H1 (cell line): ENCODE measurements at regions not wholly inside any gene's neighbourhood (a gene's known extent, or its start where the extent isn't known, plus 50 kb on each side); places are given as distances from the start of the nearest gene placed in this dataset.

ENCODE experiments used
- CTCF ChIA-PET: fragments of 300-600 bp; sonication (Branson Sonifier 250); formaldehyde crosslinking; loops from one replicate; lab custom pipeline; 2021; ENCODE audit not compliant: partially characterized antibody; lab: Charles Lee
- POLR2A ChIA-PET: fragments of 300-600 bp; sonication (Branson Sonifier 250); formaldehyde crosslinking; loops from one replicate; lab custom pipeline; 2021; ENCODE audit warnings: inconsistent platforms; ENCODE audit not compliant: partially characterized antibody; lab: Charles Lee
- DNase-seq, 2 experiments: peaks; one replicate each; pipeline versions ENCODE4 v3.0.0 to v3.0.0-alpha.2; 2010 to 2022; ENCODE audit warnings: low spot score in 2 of 2, low read depth in 1 of 2, mixed read lengths in 1 of 2
- FAIRE-seq: peaks from 2 replicates; lab custom pipeline; 2011; peaks lifted over from hg19 to GRCh38; lab: Jason Lieb, UNC
- H2AFZ ChIP-seq: 2 replicates; pipeline ENCODE4 v1.8.1; 2012; ENCODE audit warnings: low read length, inconsistent platforms
- H2AK5ac ChIP-seq: 2 replicates; pipeline ENCODE4 v1.6.1; 2013; ENCODE audit warnings: low read depth, low read length
- H2BK120ac ChIP-seq: replicated peaks from 2 replicates; pipeline ENCODE3; 2013; ENCODE audit warnings: low read depth, low read length, inconsistent platforms
- H2BK12ac ChIP-seq: 2 replicates; pipeline ENCODE4 v1.6.1; 2013; ENCODE audit warnings: low read depth, low read length
- H2BK15ac ChIP-seq: 2 replicates; pipeline ENCODE4 v1.6.1; 2013; ENCODE audit warnings: low read length
- H2BK20ac ChIP-seq: 2 replicates; pipeline ENCODE4 v1.6.1; 2013; ENCODE audit warnings: low read length
- H2BK5ac ChIP-seq: 2 replicates; pipeline ENCODE4 v1.6.1; 2013; ENCODE audit warnings: low read depth, low read length
- H3K14ac ChIP-seq: 2 replicates; pipeline ENCODE4 v1.6.1; 2013; ENCODE audit warnings: inconsistent platforms; ENCODE audit not compliant: insufficient read length
- H3K18ac ChIP-seq: 2 replicates; pipeline ENCODE4 v1.6.1; 2013; ENCODE audit warnings: low read length; ENCODE audit errors: extremely low read depth
- H3K23ac ChIP-seq: 2 replicates; pipeline ENCODE4 v1.6.1; 2013; ENCODE audit warnings: inconsistent platforms; ENCODE audit not compliant: insufficient read length
- H3K23me2 ChIP-seq: 2 replicates; pipeline ENCODE4 v1.6.1; 2013; ENCODE audit warnings: low read depth, low read length
- H3K27ac ChIP-seq: 2 replicates; pipeline ENCODE4 v1.6.1; 2011; ENCODE audit warnings: low read depth, low read length, inconsistent platforms
- H3K27me3 ChIP-seq, 4 experiments: replicated peaks in 1 of 4; 1 replicate in 1 of 4; 2 replicates in 3 of 4; pipeline versions ENCODE4 v1.6.1 to v1.8.1; 2011 to 2013; ENCODE audit warnings: low read length in 3 of 4, mild to moderate bottlenecking in 3 of 4, inconsistent platforms in 2 of 4, mixed read lengths in 2 of 4, moderate library complexity in 1 of 4; ENCODE audit not compliant: control insufficient read depth in 3 of 4, insufficient read depth in 3 of 4; ENCODE audit errors: extremely low read depth in 1 of 4
- H3K36me3 ChIP-seq, 4 experiments: 2 replicates each; pipeline versions ENCODE4 v1.6.1 to v1.8.1; 2011 to 2013; ENCODE audit warnings: mild to moderate bottlenecking in 4 of 4, low read length in 3 of 4, moderate library complexity in 2 of 4, control low read depth in 1 of 4, inconsistent platforms in 1 of 4; ENCODE audit not compliant: insufficient read depth in 4 of 4, control insufficient read depth in 2 of 4
- H3K4ac ChIP-seq: replicated peaks from 2 replicates; pipeline ENCODE3; 2013; ENCODE audit warnings: low read length, low read depth, mixed read lengths, inconsistent platforms; ENCODE audit not compliant: insufficient read length
- H3K4me1 ChIP-seq, 4 experiments: replicated peaks in 1 of 4; 1 replicate in 1 of 4; 2 replicates in 3 of 4; pipeline versions ENCODE4 v1.6.1 to v1.8.1; 2011 to 2013; ENCODE audit warnings: low read length in 3 of 4, inconsistent platforms in 2 of 4, mixed read lengths in 1 of 4; ENCODE audit not compliant: insufficient read depth in 4 of 4, control insufficient read depth in 3 of 4
- H3K4me2 ChIP-seq, 2 experiments: 2 replicates each; pipeline versions ENCODE4 v1.6.1 to v1.8.1; 2011 to 2013; ENCODE audit warnings: low read depth in 2 of 2, low read length in 2 of 2, control low read depth in 1 of 2, inconsistent platforms in 1 of 2, mild to moderate bottlenecking in 1 of 2; ENCODE audit not compliant: insufficient read depth in 1 of 2
- H3K4me3 ChIP-seq, 4 experiments: fragments of 200-600, 300-600 bp in 1 of 4; sonication (generic), shearing (Covaris generic), sonication (Bioruptor Twin) in 1 of 4; 2 replicates each; pipeline versions ENCODE4 v1.5.1 to v1.8.1; 2011 to 2016; ENCODE audit warnings: low read length in 4 of 4, low read depth in 3 of 4, control low read depth in 2 of 4, inconsistent platforms in 2 of 4, mild to moderate bottlenecking in 2 of 4, mixed read lengths in 1 of 4, moderate library complexity in 1 of 4; ENCODE audit not compliant: insufficient read depth in 2 of 4; ENCODE audit errors: extremely low read depth in 1 of 4
- H3K56ac ChIP-seq: replicated peaks from 2 replicates; pipeline ENCODE3; 2013; ENCODE audit warnings: low read depth, mild to moderate bottlenecking, mixed read lengths, low read length, inconsistent platforms; ENCODE audit not compliant: insufficient read length
- H3K79me1 ChIP-seq: 2 replicates; pipeline ENCODE4 v1.6.1; 2013; ENCODE audit warnings: low read depth, low read length, control low read depth
- H3K79me2 ChIP-seq, 2 experiments: 2 replicates each; pipeline versions ENCODE4 v1.6.1 to v1.8.1; 2012 to 2013; ENCODE audit warnings: low read length in 2 of 2, mild to moderate bottlenecking in 2 of 2, inconsistent platforms in 1 of 2; ENCODE audit not compliant: insufficient read depth in 2 of 2, control insufficient read depth in 1 of 2
- H3K9ac ChIP-seq, 4 experiments: replicated peaks in 1 of 4; 1 replicate in 1 of 4; 2 replicates in 3 of 4; pipeline versions ENCODE4 v1.6.1 to v1.8.1; 2011 to 2013; ENCODE audit warnings: low read depth in 3 of 4, low read length in 3 of 4, control low read depth in 2 of 4, mild to moderate bottlenecking in 2 of 4, moderate library complexity in 2 of 4, inconsistent platforms in 1 of 4; ENCODE audit errors: extremely low read depth in 1 of 4
- H3K9me3 ChIP-seq, 2 experiments: 2 replicates each; pipeline versions ENCODE4 v1.6.1 to v1.8.1; 2012 to 2013; ENCODE audit warnings: mild to moderate bottlenecking in 2 of 2, moderate library complexity in 2 of 2, control low read depth in 1 of 2, inconsistent platforms in 1 of 2, low read depth in 1 of 2, low read length in 1 of 2, mixed read lengths in 1 of 2; ENCODE audit not compliant: insufficient read depth in 2 of 2
- H4K20me1 ChIP-seq, 2 experiments: replicated peaks in 1 of 2; 2 replicates each; pipeline versions ENCODE3 to v1.8.1; 2011 to 2013; ENCODE audit warnings: inconsistent platforms in 2 of 2, low read length in 2 of 2, mild to moderate bottlenecking in 1 of 2; ENCODE audit not compliant: insufficient read depth in 2 of 2, control insufficient read depth in 1 of 2
- H4K5ac ChIP-seq: 2 replicates; pipeline ENCODE4 v1.6.1; 2013; ENCODE audit warnings: low read length, low read depth, mixed read lengths, inconsistent platforms; ENCODE audit not compliant: insufficient read length
- H4K8ac ChIP-seq: 2 replicates; pipeline ENCODE4 v1.8.0; 2013; ENCODE audit warnings: mild to moderate bottlenecking, moderate library complexity, low read length, inconsistent platforms; ENCODE audit not compliant: insufficient read depth; ENCODE audit errors: extremely low read depth
- H4K91ac ChIP-seq: replicated peaks from 2 replicates; pipeline ENCODE3; 2013; ENCODE audit warnings: low read length, mixed read lengths, inconsistent platforms; ENCODE audit not compliant: insufficient read length
- ATF3 ChIP-seq: IDR thresholded peaks from 2 replicates; pipeline ENCODE4 v1.6.1; 2011; ENCODE audit warnings: low read depth, mild to moderate bottlenecking, low read length; ENCODE audit not compliant: insufficient read depth
- RNF2 ChIP-seq: fragments of 200-900, 300-1000 bp; sonication (generic); IDR thresholded peaks from 2 replicates; pipeline ENCODE4 v1.7.1; 2016; ENCODE audit warnings: borderline replicate concordance, low read depth, mild to moderate bottlenecking, antibody characterized with exemption, low read length; ENCODE audit not compliant: poor library complexity, severe bottlenecking; ENCODE audit errors: missing control alignments
- SIN3A ChIP-seq, 2 experiments: IDR thresholded peaks in 1 of 2; conservative IDR thresholded peaks in 1 of 2; 2 replicates each; pipeline ENCODE4 v1.6.1; 2011 to 2012; ENCODE audit warnings: low read length in 2 of 2, improper control_type of control experiment in 1 of 2, low read depth in 1 of 2, mild to moderate bottlenecking in 1 of 2
- WGBS, 2 experiments: shearing (Covaris generic) in 1 of 2; methylation state at CpG; one replicate each; pipeline versions ENCODE4 v1.1.6 to v1.1.7; 2013 to 2015; ENCODE audit warnings: low lambda C conversion rate in 2 of 2, mixed read lengths in 2 of 2, inconsistent platforms in 1 of 2, low coverage in 1 of 2, missing lambda C conversion rate in 1 of 2; ENCODE audit not compliant: insufficient replicate concordance in 2 of 2, insufficient coverage in 1 of 2, insufficient read length in 1 of 2; ENCODE audit errors: extremely low coverage in 1 of 2, missing lambda C conversion rate in 1 of 2; 5-methylcytosine and 5-hydroxymethylcytosine counted together

- 92% methylated on average over 3 of the region's 3 CpGs; no CpG with 5 or more reads in 1 of the 2 experiments for WGBS, 2 experiments
- no peak for DNase-seq
- H3K9ac ChIP-seq = no peak overlapping the region
- no peaks in the 10 kb centered on the region for H4K20me1 ChIP-seq
- ChIA-PET POLR2A (no interaction called here), CTCF (interaction anchor here (0.7 to 1.3 kb wide), 2 partner anchors 9 to 19 kb away, joined by 3 to 5 read pairs; no protein-coding TSS in a partner anchor)
- no peak overlapping the region for H3K56ac ChIP-seq
- H4K5ac ChIP-seq = no peak overlapping the region
- H3K9me3 ChIP-seq = peaks cover 0 to 2% of the 10 kb centered on the region in 2 experiments; a peak in 1 of 4 replicates
- H2BK20ac ChIP-seq = no peak overlapping the region
- no peak overlapping the region for H2BK12ac ChIP-seq
- no peak overlapping the region for H3K4me3 ChIP-seq
- H4K8ac ChIP-seq = no peak overlapping the region
- no peaks in the 10 kb centered on the region; a peak in 1 of 7 replicates for H3K27me3 ChIP-seq
- H3K23me2 ChIP-seq = no peaks in the 10 kb centered on the region
- H2AK5ac ChIP-seq = no peak overlapping the region
- no peak for TF ChIP-seq ATF3
- TF ChIP-seq RNF2 = no peak
- TF ChIP-seq SIN3A (conservative IDR thresholded peaks at IDR 0.05 in 1 of 2, IDR thresholded peaks at IDR 0.05 in 1 of 2; ENCODE audit: low read depth in 1 of 2, low read length in 2 of 2) = no peak
- H2AFZ ChIP-seq = no peak overlapping the region
- H3K4me1 ChIP-seq = 0 out of 7 replicates have a peak, but pooled peaks cover 0 to 2% (median 0%) of the 10 kb centered on the region in 4 experiments
- no peaks in the 10 kb centered on the region for H3K36me3 ChIP-seq
- no peak overlapping the region for H3K23ac ChIP-seq
- no peaks in the 10 kb centered on the region for H3K79me2 ChIP-seq
- no peaks in the 10 kb centered on the region for H3K79me1 ChIP-seq
- no peak overlapping the region for H2BK120ac ChIP-seq
- H3K27ac ChIP-seq = no peak overlapping the region
- H4K91ac ChIP-seq = no peak overlapping the region
- H3K14ac ChIP-seq = no peak overlapping the region
- H3K4ac ChIP-seq = no peak overlapping the region
- H2BK5ac ChIP-seq = no peak overlapping the region
- H2BK15ac ChIP-seq = no peak overlapping the region
- H3K18ac ChIP-seq = no peak overlapping the region
- H3K4me2 ChIP-seq = no peak overlapping the region
- FAIRE-seq = no peak
Observed at GRCh38 chr1:90572446-90572845, 144.7 kb downstream of the BARHL2 start.
